GM20000 (cell line): ENCODE measurements at regions not wholly inside any gene's neighbourhood (a gene's known extent, or its start where the extent isn't known, plus 50 kb on each side); places are given as distances from the start of the nearest gene placed in this dataset.

ENCODE experiments used
- DNase-seq: peaks from one replicate; pipeline ENCODE4 v3.0.0; 2012; ENCODE audit warnings: low spot score
- CTCF ChIP-seq: IDR thresholded peaks from 2 replicates; pipeline ENCODE4 v1.5.1; 2012; ENCODE audit warnings: mild to moderate bottlenecking, control low read depth; ENCODE audit errors: extremely low read depth, missing control alignments

- TF ChIP-seq CTCF = no peak
- DNase-seq = no peak
Measured at GRCh38 chr3:69441040-69441439, 55.2 kb upstream of the FRMD4B start.

DNA sequence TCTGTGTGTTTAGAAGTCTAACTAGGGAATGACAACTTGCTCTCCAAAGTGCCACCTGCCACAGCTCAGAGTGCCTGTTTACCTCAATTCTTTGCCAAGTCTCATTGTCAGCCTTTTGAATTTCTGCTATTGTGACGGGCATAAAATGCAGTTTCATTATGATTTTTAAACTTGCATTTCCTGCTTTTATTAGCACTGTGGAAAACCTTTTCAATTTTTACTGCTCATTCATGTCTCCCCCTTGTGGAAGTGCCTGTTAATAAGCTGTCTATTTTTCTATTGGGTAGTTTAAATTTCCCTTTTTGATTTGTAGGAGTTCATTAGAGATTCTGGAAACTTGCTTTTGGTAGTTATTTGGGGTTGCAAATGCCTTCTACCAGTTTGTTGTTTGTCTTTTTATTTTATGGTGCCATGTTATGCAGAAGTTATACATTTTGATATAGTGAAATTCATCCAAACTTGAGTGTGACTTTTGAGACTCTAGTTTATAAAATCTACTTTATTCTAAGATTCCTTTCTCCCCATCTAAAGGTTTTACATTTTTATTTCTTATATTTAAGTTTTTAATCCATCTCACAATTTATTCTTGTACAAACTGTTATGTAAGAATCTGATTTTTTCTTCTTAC is 53.9 kb upstream of the FRMD4B start:
- no peak for TF ChIP-seq CTCF
- no peak for DNase-seq

GRCh38 chr3:69438476-69438875 is 52.6 kb upstream of the FRMD4B start:
- no peak for TF ChIP-seq CTCF
- DNase-seq = no peak

- peak; percentile 25 for DNase-seq
- no peak for TF ChIP-seq CTCF
Measured at GRCh38 chr3:69435274-69436265, 49.7 kb upstream of the FRMD4B start.
